WTC11 (cell line): ENCODE measurements at regions not wholly inside any gene's neighbourhood (a gene's known extent, or its start where the extent isn't known, plus 50 kb on each side); places are given as distances from the start of the nearest gene placed in this dataset.

Experiments used
- ATAC-seq: fragments of 200-7000 bp; cut with Tn5 transposase; 2 replicates; pipeline ENCODE4 v1.10.0; 2021; ENCODE audit warnings: mild to moderate bottlenecking, moderate library complexity
- CTCF ChIA-PET: fragments of 300-600 bp; sonication (Branson Sonifier 250); formaldehyde crosslinking; loops from one replicate; lab custom pipeline; 2021; ENCODE audit warnings: antibody characterized with exemption; lab: Charles Lee
- POLR2A ChIA-PET: fragments of 350-600 bp; sonication (Branson Sonifier 250); formaldehyde crosslinking; loops from one replicate; lab custom pipeline; 2021; ENCODE audit warnings: antibody characterized with exemption; lab: Charles Lee
- DNase-seq: peaks from one replicate; pipeline ENCODE4 v3.0.0; 2021; ENCODE audit warnings: low spot score
- H3K27ac Mint-ChIP-seq: 2 replicates; pipeline ENCODE4 v1.8.0; 2021; ENCODE audit warnings: mixed read lengths
- H3K27me3 Mint-ChIP-seq: 2 replicates; pipeline ENCODE4 v1.8.0; 2021; ENCODE audit warnings: low read depth, mild to moderate bottlenecking, moderate library complexity, mixed read lengths
- H3K36me3 Mint-ChIP-seq: 2 replicates; pipeline ENCODE4 v1.8.0; 2021; ENCODE audit warnings: mixed read lengths
- H3K4me1 Mint-ChIP-seq: 2 replicates; pipeline ENCODE4 v1.8.0; 2022; ENCODE audit warnings: mixed read lengths
- H3K4me3 Mint-ChIP-seq: 2 replicates; pipeline ENCODE4 v1.8.0; 2021; ENCODE audit warnings: mild to moderate bottlenecking, moderate library complexity, mixed read lengths
- H3K9me3 Mint-ChIP-seq: 2 replicates; pipeline ENCODE4 v1.8.0; 2021; ENCODE audit warnings: mixed read lengths
- EMX1 ChIP-seq: fragments of 250-450 bp; sonication (Bioruptor Pico); IDR thresholded peaks from 2 replicates; pipeline ENCODE4 v1.8.0; 2021; ENCODE audit warnings: mild to moderate bottlenecking
- JUN ChIP-seq: sonication (generic); formaldehyde crosslinking; IDR thresholded peaks from 2 replicates; pipeline ENCODE4 v1.8.0; 2023; ENCODE audit warnings: mild to moderate bottlenecking, missing genetic modification reagents
- KAT7 ChIP-seq: sonication (generic); formaldehyde crosslinking; IDR thresholded peaks from 2 replicates; pipeline ENCODE4 v1.8.1; 2023; ENCODE audit warnings: missing genetic modification reagents, mild to moderate bottlenecking, borderline replicate concordance
- MXD4 ChIP-seq: fragments of 250-450 bp; sonication (Bioruptor Pico); IDR thresholded peaks from 2 replicates; pipeline ENCODE4 v1.8.0; 2021; ENCODE audit warnings: mild to moderate bottlenecking, moderate library complexity, borderline replicate concordance
- NFATC4 ChIP-seq: fragments of 250-450 bp; sonication (Bioruptor Pico); IDR thresholded peaks from 2 replicates; pipeline ENCODE4 v1.9.0; 2021; ENCODE audit warnings: mild to moderate bottlenecking
- TEAD4 ChIP-seq: sonication (generic); formaldehyde crosslinking; IDR thresholded peaks from 2 replicates; pipeline ENCODE4 v1.8.0; 2022; ENCODE audit warnings: mild to moderate bottlenecking, missing genetic modification reagents
- TP53 ChIP-seq: sonication (generic); formaldehyde crosslinking; IDR thresholded peaks from 2 replicates; pipeline ENCODE4 v1.8.1; 2023; ENCODE audit warnings: mild to moderate bottlenecking, missing genetic modification reagents
- ZNF219 ChIP-seq: sonication (generic); formaldehyde crosslinking; IDR thresholded peaks from 2 replicates; pipeline ENCODE4 v1.8.0; 2023; ENCODE audit warnings: missing genetic modification reagents, mild to moderate bottlenecking, borderline replicate concordance
- ZNF232 ChIP-seq: sonication (generic); formaldehyde crosslinking; IDR thresholded peaks from 2 replicates; pipeline ENCODE4 v1.8.0; 2022; ENCODE audit warnings: mild to moderate bottlenecking, missing genetic modification reagents
- ZNF396 ChIP-seq: fragments of 250-450 bp; sonication (Bioruptor Pico); IDR thresholded peaks from 2 replicates; pipeline ENCODE4 v1.8.0; 2021; ENCODE audit warnings: mild to moderate bottlenecking, moderate library complexity, borderline replicate concordance
- ZNF512 ChIP-seq: sonication (generic); formaldehyde crosslinking; IDR thresholded peaks from 2 replicates; pipeline ENCODE4 v1.8.1; 2022; ENCODE audit warnings: missing genetic modification reagents, borderline replicate concordance
- TF ChIP-seq, protein P1 (sequence below): fragments of 250-450 bp; sonication (Bioruptor Pico); IDR thresholded peaks from 2 replicates; pipeline ENCODE4 v1.9.0; 2021; ENCODE audit warnings: mild to moderate bottlenecking
- TF ChIP-seq, protein P2 (sequence below): sonication (generic); formaldehyde crosslinking; IDR thresholded peaks from 2 replicates; pipeline ENCODE4 v1.8.0; 2022; ENCODE audit warnings: mild to moderate bottlenecking, missing genetic modification reagents
- TF ChIP-seq, protein P3 (sequence below): sonication (generic); formaldehyde crosslinking; IDR thresholded peaks from 2 replicates; pipeline ENCODE4 v1.8.0; 2022; ENCODE audit warnings: mild to moderate bottlenecking, missing genetic modification reagents
- TF ChIP-seq, protein P4 (sequence below): sonication (generic); formaldehyde crosslinking; IDR thresholded peaks from 2 replicates; pipeline ENCODE4 v1.8.1; 2023; ENCODE audit warnings: mild to moderate bottlenecking, missing genetic modification reagents
- TF ChIP-seq, protein P5 (sequence below): sonication (generic); formaldehyde crosslinking; IDR thresholded peaks from 2 replicates; pipeline ENCODE4 v1.8.1; 2023; ENCODE audit warnings: mild to moderate bottlenecking, missing genetic modification reagents, moderate library complexity
- TF ChIP-seq, protein P6 (sequence below): sonication (generic); formaldehyde crosslinking; IDR thresholded peaks from 2 replicates; pipeline ENCODE4 v1.8.0; 2023; ENCODE audit warnings: missing genetic modification reagents

- ChIA-PET CTCF (no interaction called here), POLR2A (no interaction called here)
- TF ChIP-seq, protein P1, sequence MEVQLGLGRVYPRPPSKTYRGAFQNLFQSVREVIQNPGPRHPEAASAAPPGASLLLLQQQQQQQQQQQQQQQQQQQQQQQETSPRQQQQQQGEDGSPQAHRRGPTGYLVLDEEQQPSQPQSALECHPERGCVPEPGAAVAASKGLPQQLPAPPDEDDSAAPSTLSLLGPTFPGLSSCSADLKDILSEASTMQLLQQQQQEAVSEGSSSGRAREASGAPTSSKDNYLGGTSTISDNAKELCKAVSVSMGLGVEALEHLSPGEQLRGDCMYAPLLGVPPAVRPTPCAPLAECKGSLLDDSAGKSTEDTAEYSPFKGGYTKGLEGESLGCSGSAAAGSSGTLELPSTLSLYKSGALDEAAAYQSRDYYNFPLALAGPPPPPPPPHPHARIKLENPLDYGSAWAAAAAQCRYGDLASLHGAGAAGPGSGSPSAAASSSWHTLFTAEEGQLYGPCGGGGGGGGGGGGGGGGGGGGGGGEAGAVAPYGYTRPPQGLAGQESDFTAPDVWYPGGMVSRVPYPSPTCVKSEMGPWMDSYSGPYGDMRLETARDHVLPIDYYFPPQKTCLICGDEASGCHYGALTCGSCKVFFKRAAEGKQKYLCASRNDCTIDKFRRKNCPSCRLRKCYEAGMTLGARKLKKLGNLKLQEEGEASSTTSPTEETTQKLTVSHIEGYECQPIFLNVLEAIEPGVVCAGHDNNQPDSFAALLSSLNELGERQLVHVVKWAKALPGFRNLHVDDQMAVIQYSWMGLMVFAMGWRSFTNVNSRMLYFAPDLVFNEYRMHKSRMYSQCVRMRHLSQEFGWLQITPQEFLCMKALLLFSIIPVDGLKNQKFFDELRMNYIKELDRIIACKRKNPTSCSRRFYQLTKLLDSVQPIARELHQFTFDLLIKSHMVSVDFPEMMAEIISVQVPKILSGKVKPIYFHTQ (CRISPR knock-in tag), result no peak
- TF ChIP-seq TP53 (CRISPR knock-in tag) (no peak), TEAD4 (no peak), MXD4 (no peak), ZNF219 (CRISPR knock-in tag) (no peak)
- TF ChIP-seq, protein P2, sequence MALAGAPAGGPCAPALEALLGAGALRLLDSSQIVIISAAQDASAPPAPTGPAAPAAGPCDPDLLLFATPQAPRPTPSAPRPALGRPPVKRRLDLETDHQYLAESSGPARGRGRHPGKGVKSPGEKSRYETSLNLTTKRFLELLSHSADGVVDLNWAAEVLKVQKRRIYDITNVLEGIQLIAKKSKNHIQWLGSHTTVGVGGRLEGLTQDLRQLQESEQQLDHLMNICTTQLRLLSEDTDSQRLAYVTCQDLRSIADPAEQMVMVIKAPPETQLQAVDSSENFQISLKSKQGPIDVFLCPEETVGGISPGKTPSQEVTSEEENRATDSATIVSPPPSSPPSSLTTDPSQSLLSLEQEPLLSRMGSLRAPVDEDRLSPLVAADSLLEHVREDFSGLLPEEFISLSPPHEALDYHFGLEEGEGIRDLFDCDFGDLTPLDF (CRISPR knock-in tag), result no peak
- ATAC-seq (no peak), DNase-seq (no peak)
- peaks cover 78% of the 10 kb centered on the region for H3K9me3 Mint-ChIP-seq
- peaks cover 37% of the 10 kb centered on the region for H3K36me3 Mint-ChIP-seq
- H3K27me3 Mint-ChIP-seq, result no peaks in the 10 kb centered on the region
- H3K4me3 Mint-ChIP-seq, result no peak overlapping the region
- no peak overlapping the region for H3K27ac Mint-ChIP-seq
- H3K4me1 Mint-ChIP-seq, result no peaks in the 10 kb centered on the region
Observed at GRCh38 chr7:16106869-16107268, 314.5 kb downstream of the CRPPA start.

DNA sequence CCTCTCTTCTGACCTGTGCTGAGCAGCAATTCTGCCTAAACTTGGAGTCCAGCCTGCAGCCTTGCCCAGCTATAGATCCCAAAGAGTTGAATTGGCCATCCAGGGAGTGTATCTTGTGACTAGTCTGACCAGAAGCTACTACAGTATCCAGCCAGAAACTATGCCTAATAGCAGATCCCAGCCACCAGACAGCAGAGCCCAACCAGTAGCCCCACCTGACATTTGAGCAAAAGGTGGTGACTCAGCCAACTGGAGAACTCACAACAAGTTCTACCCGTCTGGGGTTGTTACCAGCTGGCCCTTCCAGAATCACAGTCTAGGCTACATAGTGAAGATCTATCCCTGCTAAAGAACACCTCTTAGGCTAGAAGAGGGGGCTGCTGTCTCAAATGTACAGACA is 315.0 kb downstream of the CRPPA start:
- Mint-ChIP-seq H3K9me3 (peaks cover 78% of the 10 kb centered on the region), H3K4me1 (no peaks in the 10 kb centered on the region), H3K36me3 (peaks cover 37% of the 10 kb centered on the region), H3K27me3 (no peaks in the 10 kb centered on the region), H3K27ac (no peak overlapping the region), H3K4me3 (no peak overlapping the region)
- DNase-seq, result no peak
- no peak for TF ChIP-seq NFATC4
- TF ChIP-seq ZNF396, result no peak
- no peak for TF ChIP-seq EMX1
- TF ChIP-seq, protein P3, sequence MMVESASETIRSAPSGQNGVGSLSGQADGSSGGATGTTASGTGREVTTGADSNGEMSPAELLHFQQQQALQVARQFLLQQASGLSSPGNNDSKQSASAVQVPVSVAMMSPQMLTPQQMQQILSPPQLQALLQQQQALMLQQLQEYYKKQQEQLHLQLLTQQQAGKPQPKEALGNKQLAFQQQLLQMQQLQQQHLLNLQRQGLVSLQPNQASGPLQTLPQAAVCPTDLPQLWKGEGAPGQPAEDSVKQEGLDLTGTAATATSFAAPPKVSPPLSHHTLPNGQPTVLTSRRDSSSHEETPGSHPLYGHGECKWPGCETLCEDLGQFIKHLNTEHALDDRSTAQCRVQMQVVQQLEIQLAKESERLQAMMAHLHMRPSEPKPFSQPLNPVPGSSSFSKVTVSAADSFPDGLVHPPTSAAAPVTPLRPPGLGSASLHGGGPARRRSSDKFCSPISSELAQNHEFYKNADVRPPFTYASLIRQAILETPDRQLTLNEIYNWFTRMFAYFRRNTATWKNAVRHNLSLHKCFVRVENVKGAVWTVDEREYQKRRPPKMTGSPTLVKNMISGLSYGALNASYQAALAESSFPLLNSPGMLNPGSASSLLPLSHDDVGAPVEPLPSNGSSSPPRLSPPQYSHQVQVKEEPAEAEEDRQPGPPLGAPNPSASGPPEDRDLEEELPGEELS (CRISPR knock-in tag), result no peak
- TF ChIP-seq, protein P1 (CRISPR knock-in tag), result no peak
- no peak for TF ChIP-seq JUN (CRISPR knock-in tag)
- TF ChIP-seq ZNF232 (CRISPR knock-in tag), result no peak
- no peak for TF ChIP-seq KAT7
- TF ChIP-seq, protein P4, sequence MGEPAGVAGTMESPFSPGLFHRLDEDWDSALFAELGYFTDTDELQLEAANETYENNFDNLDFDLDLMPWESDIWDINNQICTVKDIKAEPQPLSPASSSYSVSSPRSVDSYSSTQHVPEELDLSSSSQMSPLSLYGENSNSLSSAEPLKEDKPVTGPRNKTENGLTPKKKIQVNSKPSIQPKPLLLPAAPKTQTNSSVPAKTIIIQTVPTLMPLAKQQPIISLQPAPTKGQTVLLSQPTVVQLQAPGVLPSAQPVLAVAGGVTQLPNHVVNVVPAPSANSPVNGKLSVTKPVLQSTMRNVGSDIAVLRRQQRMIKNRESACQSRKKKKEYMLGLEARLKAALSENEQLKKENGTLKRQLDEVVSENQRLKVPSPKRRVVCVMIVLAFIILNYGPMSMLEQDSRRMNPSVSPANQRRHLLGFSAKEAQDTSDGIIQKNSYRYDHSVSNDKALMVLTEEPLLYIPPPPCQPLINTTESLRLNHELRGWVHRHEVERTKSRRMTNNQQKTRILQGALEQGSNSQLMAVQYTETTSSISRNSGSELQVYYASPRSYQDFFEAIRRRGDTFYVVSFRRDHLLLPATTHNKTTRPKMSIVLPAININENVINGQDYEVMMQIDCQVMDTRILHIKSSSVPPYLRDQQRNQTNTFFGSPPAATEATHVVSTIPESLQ (CRISPR knock-in tag), result no peak
- TF ChIP-seq, protein P5, sequence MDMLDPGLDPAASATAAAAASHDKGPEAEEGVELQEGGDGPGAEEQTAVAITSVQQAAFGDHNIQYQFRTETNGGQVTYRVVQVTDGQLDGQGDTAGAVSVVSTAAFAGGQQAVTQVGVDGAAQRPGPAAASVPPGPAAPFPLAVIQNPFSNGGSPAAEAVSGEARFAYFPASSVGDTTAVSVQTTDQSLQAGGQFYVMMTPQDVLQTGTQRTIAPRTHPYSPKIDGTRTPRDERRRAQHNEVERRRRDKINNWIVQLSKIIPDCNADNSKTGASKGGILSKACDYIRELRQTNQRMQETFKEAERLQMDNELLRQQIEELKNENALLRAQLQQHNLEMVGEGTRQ (CRISPR knock-in tag), result no peak
- TF ChIP-seq, protein P6, sequence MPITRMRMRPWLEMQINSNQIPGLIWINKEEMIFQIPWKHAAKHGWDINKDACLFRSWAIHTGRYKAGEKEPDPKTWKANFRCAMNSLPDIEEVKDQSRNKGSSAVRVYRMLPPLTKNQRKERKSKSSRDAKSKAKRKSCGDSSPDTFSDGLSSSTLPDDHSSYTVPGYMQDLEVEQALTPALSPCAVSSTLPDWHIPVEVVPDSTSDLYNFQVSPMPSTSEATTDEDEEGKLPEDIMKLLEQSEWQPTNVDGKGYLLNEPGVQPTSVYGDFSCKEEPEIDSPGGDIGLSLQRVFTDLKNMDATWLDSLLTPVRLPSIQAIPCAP (CRISPR knock-in tag), result no peak
- TF ChIP-seq ZNF512 (CRISPR knock-in tag), result no peak
- no peak for ATAC-seq
- POLR2A ChIA-PET, result no interaction called here
- CTCF ChIA-PET, result no interaction called here
